ENCODE measurements at regions not wholly inside any gene's neighbourhood (a gene's known extent, or its start where the extent isn't known, plus 50 kb on each side); places are given as distances from the start of the nearest gene placed in this dataset.

DNA sequence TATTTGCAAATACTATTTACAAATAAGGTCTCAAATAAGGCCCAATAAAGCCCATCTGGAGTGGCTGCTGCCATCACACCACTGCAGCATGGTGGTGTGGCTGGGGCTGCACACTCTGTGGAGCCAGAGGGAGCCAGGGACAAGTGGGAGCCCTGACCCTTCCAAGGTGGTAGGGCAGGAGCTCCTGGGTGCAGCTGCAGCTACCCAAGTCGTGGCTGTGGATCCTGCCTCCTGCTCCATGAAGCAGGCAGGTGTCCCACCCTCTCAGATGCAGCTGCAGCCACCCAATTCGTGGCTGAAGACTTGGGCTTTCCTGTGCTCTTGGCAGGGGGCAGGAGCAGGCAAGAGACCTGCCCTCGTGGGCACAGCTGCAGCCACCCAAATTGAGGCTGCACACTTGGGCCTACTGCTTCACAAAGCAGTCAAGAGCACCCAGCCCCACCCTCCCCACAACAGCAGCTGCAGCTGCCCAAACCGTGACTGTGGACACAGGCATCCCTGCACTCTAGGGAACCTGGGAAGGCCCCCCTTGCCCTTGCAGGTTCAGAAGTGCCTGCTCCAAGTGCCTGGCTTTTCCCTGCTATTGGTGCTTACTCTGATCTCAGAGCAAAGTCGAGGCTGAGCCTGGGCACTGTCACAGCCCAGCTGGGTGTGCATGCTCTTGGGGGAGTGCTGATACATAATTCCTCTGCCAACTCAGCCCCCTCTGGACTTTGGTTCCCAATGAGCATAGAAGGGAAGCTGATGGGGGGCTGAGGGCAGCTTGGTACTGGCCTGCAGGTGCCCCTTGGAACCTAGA lies 614.8 kb downstream of the PCDH18 start:
- Histone ChIP-seq H3K36me3 (ENCODE audit: control insufficient read depth, insufficient read depth, low read length) (no peaks in the 10 kb centered on the region), H3K56ac (ENCODE audit: extremely low read depth, insufficient read depth, low read length) (no peak overlapping the region), H2BK5ac (ENCODE audit: low read depth, low read length, poor library complexity, severe bottlenecking) (no peak overlapping the region), H2BK15ac (ENCODE audit: low read depth, low read length) (no peak overlapping the region), H2BK20ac (ENCODE audit: low read depth, low read length) (no peak overlapping the region), H3K27me3 (ENCODE audit: control insufficient read depth, insufficient read depth, low read length) (no peaks in the 10 kb centered on the region), H3K9me3 (ENCODE audit: control insufficient read depth, insufficient read depth, low read length) (no peaks in the 10 kb centered on the region), H3K23ac (ENCODE audit: low read depth, low read length) (no peak overlapping the region), H4K5ac (ENCODE audit: low read depth, low read length) (no peak overlapping the region), H3K9ac (ENCODE audit: low read depth, low read length) (no peak overlapping the region), H2BK120ac (ENCODE audit: low read depth, low read length) (no peak overlapping the region), H4K8ac (ENCODE audit: low read depth in 2 of 2, low read length in 2 of 2) (no peak overlapping the region), H3K9me1 (ENCODE audit: insufficient read depth, low read length) (no peaks in the 10 kb centered on the region), H2AK5ac (ENCODE audit: low read depth, low read length) (no peak overlapping the region), H3K18ac (ENCODE audit: low read depth, low read length) (no peak overlapping the region), H3K79me1 (ENCODE audit: low read depth in 1 of 2, low read length in 2 of 2) (no peaks in the 10 kb centered on the region), H4K91ac (ENCODE audit: insufficient read depth, low read depth, low read length) (no peak overlapping the region), H3K4me2 (ENCODE audit: low read depth, low read length) (no peak overlapping the region), H3K4me1 (ENCODE audit: control insufficient read depth, insufficient read depth, low read length) (no peaks in the 10 kb centered on the region), H4K20me1 (ENCODE audit: insufficient read depth, low read length) (no peaks in the 10 kb centered on the region), H3K4ac (ENCODE audit: low read depth, low read length) (no peak overlapping the region), H2AK9ac (replicated peaks; ENCODE audit: low read depth, low read length, poor library complexity) (no peak overlapping the region), H2AFZ (replicated peaks; ENCODE audit: low read length, poor library complexity) (no peak overlapping the region), H3K4me3 (ENCODE audit: insufficient read depth, low read depth, low read length) (no peak overlapping the region), H3K27ac (ENCODE audit: insufficient read depth, low read length) (no peak overlapping the region), H3K14ac (replicated peaks; ENCODE audit: low read depth, low read length) (no peak overlapping the region)
- POLR2A ChIA-PET (ENCODE audit: unreplicated experiment), result no interaction called here
- DNase-seq (no peak), ATAC-seq (ENCODE audit: low read depth) (no peak)
- dilution Hi-C loops (cut with HindIII; ENCODE audit: low sequenced_read_pairs, unreplicated experiment) (no loop called here), intact Hi-C loops (cut with micrococcal nuclease) (no loop called here), in situ Hi-C loops (cut with MboI; ENCODE audit: low sequenced_read_pairs) (no loop called here)
- TF ChIP-seq CEBPB (IDR thresholded peaks at IDR 0.05; ENCODE audit: low read depth, low read length) (no peak), MAFK (IDR thresholded peaks at IDR 0.05; ENCODE audit: low read depth, low read length) (no peak), MXI1 (IDR thresholded peaks at IDR 0.05; ENCODE audit: borderline replicate concordance, low read depth, low read length) (no peak), BHLHE40 (IDR thresholded peaks at IDR 0.05; ENCODE audit: low read depth, low read length) (no peak), RAD21 (IDR thresholded peaks at IDR 0.05; ENCODE audit: low read length) (no peak), NFE2L2 (IDR thresholded peaks at IDR 0.05; ENCODE audit: low read depth, low read length) (no peak), RCOR1 (IDR thresholded peaks at IDR 0.05; ENCODE audit: insufficient replicate concordance, low read length) (no peak), SMC3 (IDR thresholded peaks at IDR 0.05; ENCODE audit: low read depth, low read length) (no peak), FOS (IDR thresholded peaks at IDR 0.05; ENCODE audit: low read depth, low read length) (no peak), MAZ (IDR thresholded peaks at IDR 0.05; ENCODE audit: borderline replicate concordance, low read depth, low read length) (no peak), CHD1 (IDR thresholded peaks at IDR 0.05; ENCODE audit: low read depth, low read length) (no peak), POLR2A (IDR thresholded peaks at IDR 0.05; ENCODE audit: low read depth, low read length) (no peak), RFX5 (IDR thresholded peaks at IDR 0.05; ENCODE audit: low read depth, low read length) (no peak)
- TF ChIP-seq, protein P1, sequence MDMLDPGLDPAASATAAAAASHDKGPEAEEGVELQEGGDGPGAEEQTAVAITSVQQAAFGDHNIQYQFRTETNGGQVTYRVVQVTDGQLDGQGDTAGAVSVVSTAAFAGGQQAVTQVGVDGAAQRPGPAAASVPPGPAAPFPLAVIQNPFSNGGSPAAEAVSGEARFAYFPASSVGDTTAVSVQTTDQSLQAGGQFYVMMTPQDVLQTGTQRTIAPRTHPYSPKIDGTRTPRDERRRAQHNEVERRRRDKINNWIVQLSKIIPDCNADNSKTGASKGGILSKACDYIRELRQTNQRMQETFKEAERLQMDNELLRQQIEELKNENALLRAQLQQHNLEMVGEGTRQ (IDR thresholded peaks at IDR 0.05; ENCODE audit: low read depth, low read length), result no peak
- TF ChIP-seq, protein P2, sequence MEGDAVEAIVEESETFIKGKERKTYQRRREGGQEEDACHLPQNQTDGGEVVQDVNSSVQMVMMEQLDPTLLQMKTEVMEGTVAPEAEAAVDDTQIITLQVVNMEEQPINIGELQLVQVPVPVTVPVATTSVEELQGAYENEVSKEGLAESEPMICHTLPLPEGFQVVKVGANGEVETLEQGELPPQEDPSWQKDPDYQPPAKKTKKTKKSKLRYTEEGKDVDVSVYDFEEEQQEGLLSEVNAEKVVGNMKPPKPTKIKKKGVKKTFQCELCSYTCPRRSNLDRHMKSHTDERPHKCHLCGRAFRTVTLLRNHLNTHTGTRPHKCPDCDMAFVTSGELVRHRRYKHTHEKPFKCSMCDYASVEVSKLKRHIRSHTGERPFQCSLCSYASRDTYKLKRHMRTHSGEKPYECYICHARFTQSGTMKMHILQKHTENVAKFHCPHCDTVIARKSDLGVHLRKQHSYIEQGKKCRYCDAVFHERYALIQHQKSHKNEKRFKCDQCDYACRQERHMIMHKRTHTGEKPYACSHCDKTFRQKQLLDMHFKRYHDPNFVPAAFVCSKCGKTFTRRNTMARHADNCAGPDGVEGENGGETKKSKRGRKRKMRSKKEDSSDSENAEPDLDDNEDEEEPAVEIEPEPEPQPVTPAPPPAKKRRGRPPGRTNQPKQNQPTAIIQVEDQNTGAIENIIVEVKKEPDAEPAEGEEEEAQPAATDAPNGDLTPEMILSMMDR (conservative IDR thresholded peaks at IDR 0.05; ENCODE audit: low read depth, low read length), result no peak
- TF ChIP-seq, protein P3, sequence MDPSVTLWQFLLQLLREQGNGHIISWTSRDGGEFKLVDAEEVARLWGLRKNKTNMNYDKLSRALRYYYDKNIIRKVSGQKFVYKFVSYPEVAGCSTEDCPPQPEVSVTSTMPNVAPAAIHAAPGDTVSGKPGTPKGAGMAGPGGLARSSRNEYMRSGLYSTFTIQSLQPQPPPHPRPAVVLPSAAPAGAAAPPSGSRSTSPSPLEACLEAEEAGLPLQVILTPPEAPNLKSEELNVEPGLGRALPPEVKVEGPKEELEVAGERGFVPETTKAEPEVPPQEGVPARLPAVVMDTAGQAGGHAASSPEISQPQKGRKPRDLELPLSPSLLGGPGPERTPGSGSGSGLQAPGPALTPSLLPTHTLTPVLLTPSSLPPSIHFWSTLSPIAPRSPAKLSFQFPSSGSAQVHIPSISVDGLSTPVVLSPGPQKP (IDR thresholded peaks at IDR 0.05; ENCODE audit: borderline replicate concordance, low read depth, low read length), result no peak
- no TSS peak for BruUV-seq (replicated peaks)
- WGBS, 2 experiments (ENCODE audit: extremely low coverage in 2 of 2, insufficient read length in 1 of 2), result 20% methylated on average over 1 of the region's 5 CpGs; no CpG with 5 or more reads in 1 of the 2 experiments
- CTCF ChIA-PET, result no interaction called here

All from IMR-90 (cell line).